Keratinocyte (primary cell): ENCODE measurements at regions not wholly inside any gene's neighbourhood (a gene's known extent, or its start where the extent isn't known, plus 50 kb on each side); places are given as distances from the start of the nearest gene placed in this dataset.

Experiments used
- DNase-seq: peaks from one replicate; pipeline ENCODE4 v3.0.0-alpha.2; 2011; ENCODE audit warnings: low read depth, missing footprints, low spot score
- FAIRE-seq: peaks from 2 replicates; lab custom pipeline; 2011; peaks lifted over from hg19 to GRCh38; lab: Jason Lieb, UNC
- H2AFZ ChIP-seq: 2 replicates; pipeline ENCODE4 v1.6.0; 2012; ENCODE audit warnings: low read length, control low read depth, inconsistent platforms; ENCODE audit not compliant: control insufficient read depth
- H3K27ac ChIP-seq: 2 replicates; pipeline ENCODE4 v1.5.1; 2011; ENCODE audit warnings: low read length; ENCODE audit not compliant: control insufficient read depth, insufficient read depth
- H3K27me3 ChIP-seq: 3 replicates; pipeline ENCODE4 v1.6.0; 2011; ENCODE audit warnings: low read length; ENCODE audit not compliant: control insufficient read depth, insufficient read depth; ENCODE audit errors: extremely low read depth
- H3K36me3 ChIP-seq, 2 experiments: 2 replicates in 1 of 2; 3 replicates in 1 of 2; pipeline ENCODE4 v1.5.1; 2011; ENCODE audit warnings: low read length in 2 of 2, mild to moderate bottlenecking in 1 of 2; ENCODE audit not compliant: control insufficient read depth in 2 of 2, insufficient read depth in 2 of 2; ENCODE audit errors: extremely low read depth in 1 of 2
- H3K4me1 ChIP-seq: 3 replicates; pipeline ENCODE4 v1.5.1; 2011; ENCODE audit warnings: low read length; ENCODE audit not compliant: control insufficient read depth, insufficient read depth; ENCODE audit errors: extremely low read depth
- H3K4me2 ChIP-seq: 3 replicates; pipeline ENCODE4 v1.6.0; 2011; ENCODE audit warnings: low read depth, low read length; ENCODE audit not compliant: control insufficient read depth, insufficient read depth; ENCODE audit errors: extremely low read depth
- H3K4me3 ChIP-seq, 3 experiments: fragments of 200-600 bp in 1 of 3; sonication (generic) in 1 of 3; 2 replicates in 2 of 3; 3 replicates in 1 of 3; pipeline ENCODE4 v1.5.1; 2011 to 2016; ENCODE audit warnings: low read length in 3 of 3, mild to moderate bottlenecking in 3 of 3, control low read depth in 2 of 3, inconsistent platforms in 1 of 3, low read depth in 1 of 3, mixed read lengths in 1 of 3, mixed run types in 1 of 3, moderate library complexity in 1 of 3; ENCODE audit not compliant: control insufficient read depth in 2 of 3, insufficient read depth in 2 of 3; ENCODE audit errors: extremely low read depth in 1 of 3
- H3K79me2 ChIP-seq: 2 replicates; pipeline ENCODE4 v1.6.0; 2012; ENCODE audit warnings: low read length; ENCODE audit not compliant: control insufficient read depth, insufficient read depth
- H3K9ac ChIP-seq: 3 replicates; pipeline ENCODE4 v1.6.0; 2011; ENCODE audit warnings: low read length; ENCODE audit not compliant: control insufficient read depth, insufficient read depth; ENCODE audit errors: extremely low read depth
- H3K9me1 ChIP-seq: 3 replicates; pipeline ENCODE4 v1.6.0; 2011; ENCODE audit warnings: low read length; ENCODE audit not compliant: control insufficient read depth, insufficient read depth; ENCODE audit errors: extremely low read depth
- H3K9me3 ChIP-seq: 2 replicates; pipeline ENCODE4 v1.5.1; 2012; ENCODE audit warnings: low read depth, low read length; ENCODE audit not compliant: control insufficient read depth
- H4K20me1 ChIP-seq: 3 replicates; pipeline ENCODE4 v1.6.0; 2011; ENCODE audit warnings: low read length; ENCODE audit not compliant: control insufficient read depth, insufficient read depth; ENCODE audit errors: extremely low read depth
- CTCF ChIP-seq, 3 experiments: IDR thresholded peaks in 1 of 3; conservative IDR thresholded peaks in 1 of 3; optimal IDR thresholded peaks in 1 of 3; 2 replicates in 2 of 3; 3 replicates in 1 of 3; pipeline versions ENCODE3 to v1.5.1; 2011; ENCODE audit warnings: low read length in 3 of 3, mild to moderate bottlenecking in 3 of 3, moderate library complexity in 2 of 3, control low read depth in 1 of 3, inconsistent platforms in 1 of 3; ENCODE audit not compliant: insufficient read depth in 2 of 3; ENCODE audit errors: extremely low read depth in 1 of 3
- EZH2 ChIP-seq: IDR thresholded peaks from one replicate; pipeline ENCODE4 v1.6.1; 2012; ENCODE audit warnings: inconsistent platforms, mild to moderate bottlenecking, low read length, moderate library complexity
- dilution Hi-C: fragments of 300-500 bp; cut with MboI; formaldehyde crosslinking; loops from one replicate; pipeline ENCODE4 v1.7.0; 2020; ENCODE audit warnings: low sequenced_read_pairs; ENCODE audit not compliant: extremely low pct_ligation_motif_present

- no peak overlapping the region for H3K27ac ChIP-seq
- H3K9ac ChIP-seq, result no peak overlapping the region
- peak; percentile 81 for FAIRE-seq
Measured at GRCh38 chr1:168439456-168440375, 104.1 kb downstream of the XCL2 start.

DNA sequence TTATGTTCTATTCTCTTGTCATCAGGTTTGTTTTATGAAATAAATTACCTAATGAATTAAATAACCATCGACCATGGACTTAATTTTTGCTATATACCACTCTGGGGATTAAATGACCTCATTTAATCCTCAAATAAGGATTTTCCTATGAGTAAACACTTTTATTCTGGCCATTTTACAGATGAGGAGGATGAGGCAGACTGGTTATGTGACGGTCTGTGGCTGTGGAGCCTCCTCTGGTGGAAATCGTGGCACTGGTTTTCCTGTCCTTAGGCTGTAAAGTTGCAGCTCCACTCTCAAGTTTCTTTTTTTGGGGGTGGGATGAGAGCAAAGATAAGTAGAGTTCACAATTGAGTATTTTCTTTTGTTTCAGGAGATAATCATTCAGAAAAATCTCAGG, 105.2 kb downstream of the XCL2 start:
- FAIRE-seq (no peak), DNase-seq (no peak)
- Histone ChIP-seq H2AFZ (no peak overlapping the region), H3K27me3 (peaks cover 5% of the 10 kb centered on the region), H4K20me1 (no peaks in the 10 kb centered on the region), H3K9ac (no peak overlapping the region), H3K4me3 (no peak overlapping the region), H3K4me1 (no peaks in the 10 kb centered on the region), H3K36me3 (no peaks in the 10 kb centered on the region), H3K79me2 (no peaks in the 10 kb centered on the region), H3K4me2 (no peak overlapping the region), H3K9me1 (no peaks in the 10 kb centered on the region), H3K27ac (no peak overlapping the region), H3K9me3 (no peaks in the 10 kb centered on the region)
- dilution Hi-C loops, result no loop called here
- no peak for TF ChIP-seq EZH2
- TF ChIP-seq CTCF (optimal IDR thresholded peaks at IDR 0.05 in 1 of 3, IDR thresholded peaks at IDR 0.05 in 1 of 3, conservative IDR thresholded peaks at IDR 0.05 in 1 of 3; ENCODE audit: extremely low read depth in 1 of 3, insufficient read depth in 2 of 3, low read length in 3 of 3), result no peak

More at GRCh38 chr1:168439456-168440375, 104.1 kb downstream of the XCL2 start:
- H3K4me1 ChIP-seq, result no peaks in the 10 kb centered on the region
- no peaks in the 10 kb centered on the region for H3K9me1 ChIP-seq
- H3K36me3 ChIP-seq, result no peaks in the 10 kb centered on the region
- H3K79me2 ChIP-seq, result no peaks in the 10 kb centered on the region
- dilution Hi-C loops, result no loop called here
- H3K4me3 ChIP-seq, result no peak overlapping the region
- no peak overlapping the region for H2AFZ ChIP-seq
- peak; percentile 48 for DNase-seq
- H3K4me2 ChIP-seq, result no peak overlapping the region
- peak; percentile 73 to 89 (median 85) for TF ChIP-seq CTCF (optimal IDR thresholded peaks at IDR 0.05 in 1 of 3, IDR thresholded peaks at IDR 0.05 in 1 of 3, conservative IDR thresholded peaks at IDR 0.05 in 1 of 3; ENCODE audit: extremely low read depth in 1 of 3, insufficient read depth in 2 of 3, low read length in 3 of 3)
- no peak for TF ChIP-seq EZH2
- no peaks in the 10 kb centered on the region for H3K9me3 ChIP-seq
- H4K20me1 ChIP-seq, result no peaks in the 10 kb centered on the region
- peaks cover 5% of the 10 kb centered on the region for H3K27me3 ChIP-seq
